Breast epithelium (tissue), 3 donors: ENCODE measurements at regions not wholly inside any gene's neighbourhood (a gene's known extent, or its start where the extent isn't known, plus 50 kb on each side); places are given as distances from the start of the nearest gene placed in this dataset.

Experiments used
- CTCF ChIP-seq, 3 donors: fragments of 450-650 bp; IDR thresholded peaks; one replicate each; pipeline ENCODE4 v1.5.1; 2016 to 2017; ENCODE audit warnings: antibody characterized with exemption in 3 of 3, mild to moderate bottlenecking in 3 of 3, moderate library complexity in 3 of 3
- POLR2A ChIP-seq: fragments of 450-650 bp; IDR thresholded peaks from one replicate; pipeline ENCODE4 v1.6.1; 2016; ENCODE audit warnings: antibody characterized with exemption, mild to moderate bottlenecking, moderate library complexity
- POLR2AphosphoS5 ChIP-seq, 3 donors: sonication (generic); formaldehyde crosslinking; IDR thresholded peaks; one replicate each; pipeline ENCODE4 v1.6.1; 2017; ENCODE audit warnings: antibody characterized with exemption in 3 of 3

GRCh38 chr5:60510663-60511062 lies 189.3 kb downstream of the DEPDC1B start:
- TF ChIP-seq CTCF (IDR thresholded peaks at IDR 0.05) = no peak
- no peak for TF ChIP-seq POLR2A
- no peak for TF ChIP-seq POLR2AphosphoS5 (IDR thresholded peaks at IDR 0.05)
